ENCODE measurements at regions not wholly inside any gene's neighbourhood (a gene's known extent, or its start where the extent isn't known, plus 50 kb on each side); places are given as distances from the start of the nearest gene placed in this dataset.
"Not testable (repeated sequence)": the region's sequence is repeated elsewhere in the genome, so short reads cannot be mapped to it uniquely, and the experiment has no call there.

DNA sequence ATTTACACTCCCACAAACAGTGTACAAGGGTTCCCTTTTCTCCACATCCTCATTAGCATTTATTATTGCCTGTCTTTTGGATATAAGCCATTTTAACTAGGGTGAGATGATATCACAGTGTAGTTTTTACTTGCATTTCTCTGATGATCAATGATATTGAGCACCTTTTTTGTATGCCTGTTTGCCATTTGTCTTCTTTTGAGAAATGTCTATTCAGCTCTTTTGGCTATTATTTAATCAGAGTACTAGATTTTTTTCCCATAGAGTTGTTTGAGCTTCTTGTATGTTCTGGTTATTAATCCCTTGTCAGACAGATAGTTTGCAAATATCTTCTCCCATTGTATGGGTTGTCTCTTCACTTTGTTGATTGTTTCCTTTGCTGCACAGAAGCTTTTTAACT is 190.6 kb downstream of the MAGEB17 start:
- ATAC-seq (no peak), DNase-seq (no peak)
- TF ChIP-seq, protein P1, sequence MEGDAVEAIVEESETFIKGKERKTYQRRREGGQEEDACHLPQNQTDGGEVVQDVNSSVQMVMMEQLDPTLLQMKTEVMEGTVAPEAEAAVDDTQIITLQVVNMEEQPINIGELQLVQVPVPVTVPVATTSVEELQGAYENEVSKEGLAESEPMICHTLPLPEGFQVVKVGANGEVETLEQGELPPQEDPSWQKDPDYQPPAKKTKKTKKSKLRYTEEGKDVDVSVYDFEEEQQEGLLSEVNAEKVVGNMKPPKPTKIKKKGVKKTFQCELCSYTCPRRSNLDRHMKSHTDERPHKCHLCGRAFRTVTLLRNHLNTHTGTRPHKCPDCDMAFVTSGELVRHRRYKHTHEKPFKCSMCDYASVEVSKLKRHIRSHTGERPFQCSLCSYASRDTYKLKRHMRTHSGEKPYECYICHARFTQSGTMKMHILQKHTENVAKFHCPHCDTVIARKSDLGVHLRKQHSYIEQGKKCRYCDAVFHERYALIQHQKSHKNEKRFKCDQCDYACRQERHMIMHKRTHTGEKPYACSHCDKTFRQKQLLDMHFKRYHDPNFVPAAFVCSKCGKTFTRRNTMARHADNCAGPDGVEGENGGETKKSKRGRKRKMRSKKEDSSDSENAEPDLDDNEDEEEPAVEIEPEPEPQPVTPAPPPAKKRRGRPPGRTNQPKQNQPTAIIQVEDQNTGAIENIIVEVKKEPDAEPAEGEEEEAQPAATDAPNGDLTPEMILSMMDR (IDR thresholded peaks at IDR 0.05): no peak
- Histone ChIP-seq H3K4me3 (no peak overlapping the region), H3K27ac (no peak overlapping the region), H3K4me1 (no peaks in the 10 kb centered on the region), H3K36me3 (no peaks in the 10 kb centered on the region), H3K9me3 (no peaks in the 10 kb centered on the region), H3K27me3 (no peaks in the 10 kb centered on the region)
- intact Hi-C loops (cut with DNase I): no loop called here

DNA sequence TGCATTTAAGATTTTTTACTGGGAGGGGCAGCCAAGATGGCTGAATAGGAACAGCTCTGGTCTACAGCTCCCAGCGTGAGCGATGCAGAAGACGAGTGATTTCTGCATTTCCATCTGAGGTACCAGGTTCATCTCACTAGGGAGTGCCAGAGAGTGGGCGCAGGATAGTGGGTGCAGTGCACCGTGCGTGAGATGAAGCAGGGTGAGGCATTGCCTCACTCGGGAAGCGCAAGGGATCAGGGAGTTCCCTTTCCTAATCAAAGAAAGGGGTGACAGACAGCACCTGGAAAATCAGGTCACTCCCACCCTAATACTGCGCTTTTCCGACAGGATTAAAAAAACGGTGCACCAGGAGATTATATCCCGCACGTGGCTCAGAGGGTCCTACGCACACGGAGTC is 192.8 kb downstream of the MAGEB17 start:
- H3K36me3 ChIP-seq; H3K27ac ChIP-seq; ATAC-seq; H3K4me1 ChIP-seq; H3K4me3 ChIP-seq; H3K9me3 ChIP-seq; DNase-seq; intact Hi-C loops (cut with DNase I); H3K27me3 ChIP-seq: not testable (repeated sequence)

DNA sequence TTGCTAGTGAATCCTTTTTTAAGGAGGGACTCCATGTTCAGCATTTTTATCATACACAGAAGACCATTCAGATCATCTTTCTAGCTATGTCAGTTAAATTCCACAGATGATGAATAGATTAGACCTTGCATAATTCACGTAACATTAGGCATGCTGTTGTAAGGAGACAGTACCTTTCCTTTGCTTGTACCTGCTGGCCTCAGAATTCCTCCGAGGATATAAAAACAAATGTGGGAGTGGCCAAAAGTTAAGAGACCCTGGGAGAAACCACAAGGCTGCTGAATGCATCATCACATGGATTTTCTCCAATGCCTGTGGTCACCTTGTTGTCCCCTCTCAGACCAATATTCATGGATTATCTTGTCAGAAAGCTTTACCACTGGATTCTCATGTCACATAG is 201.4 kb downstream of the MAGEB17 start:
- no peaks in the 10 kb centered on the region for H3K4me1 ChIP-seq
- no peaks in the 10 kb centered on the region for H3K9me3 ChIP-seq
- no peaks in the 10 kb centered on the region for H3K36me3 ChIP-seq
- H3K4me3 ChIP-seq: no peak overlapping the region
- H3K27ac ChIP-seq: no peak overlapping the region
- ATAC-seq (no peak), DNase-seq (no peak)
- intact Hi-C loops (cut with DNase I): no loop called here
- TF ChIP-seq, protein P1 (IDR thresholded peaks at IDR 0.05): no peak
- H3K27me3 ChIP-seq: no peaks in the 10 kb centered on the region

DNA sequence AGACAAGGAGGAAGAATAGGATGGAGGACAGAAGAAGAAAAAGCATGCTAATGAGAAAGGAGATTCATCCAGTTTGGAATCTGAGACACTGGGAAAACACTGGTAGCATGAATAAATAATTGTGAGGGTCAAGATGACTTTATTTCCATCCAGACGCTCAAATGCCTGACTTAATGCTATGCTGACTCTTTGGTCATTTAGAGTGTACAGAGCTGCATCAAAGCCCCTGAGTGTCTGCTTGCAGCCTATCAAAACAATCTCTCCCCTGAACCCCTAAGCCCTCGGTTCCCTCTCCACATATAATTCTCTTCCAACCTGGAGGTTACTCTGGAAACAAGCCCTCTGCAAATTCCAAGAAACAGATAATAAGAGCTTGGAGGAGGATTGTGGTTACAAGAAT is 208.8 kb downstream of the MAGEB17 start:
- Histone ChIP-seq H3K4me1 (no peaks in the 10 kb centered on the region), H3K27me3 (no peaks in the 10 kb centered on the region), H3K27ac (no peak overlapping the region), H3K36me3 (no peaks in the 10 kb centered on the region), H3K9me3 (no peaks in the 10 kb centered on the region), H3K4me3 (no peak overlapping the region)
- DNase-seq (no peak), ATAC-seq (no peak)
- intact Hi-C loops (cut with DNase I): no loop called here
- TF ChIP-seq, protein P1 (IDR thresholded peaks at IDR 0.05): no peak

DNA sequence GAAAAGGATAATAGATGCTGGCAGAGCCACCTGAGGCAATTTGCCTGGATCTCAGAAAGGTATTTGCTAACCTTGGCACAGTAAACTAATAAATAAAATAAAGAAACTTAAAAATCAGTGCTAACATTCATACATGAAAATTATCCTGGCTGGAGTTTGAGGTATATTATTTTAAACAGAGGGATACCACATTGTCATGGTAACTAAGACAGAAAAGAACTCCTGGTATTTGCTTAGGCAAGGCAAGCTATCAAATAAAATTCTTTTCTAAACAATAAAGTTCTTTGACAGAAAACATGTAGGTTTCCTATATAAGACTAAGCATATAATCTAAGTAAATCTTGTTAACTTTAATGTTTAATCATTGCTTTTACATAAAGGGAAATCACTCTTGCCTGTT is 218.8 kb downstream of the MAGEB17 start:
- H3K27me3 ChIP-seq: no peaks in the 10 kb centered on the region
- H3K4me3 ChIP-seq: no peak overlapping the region
- no peaks in the 10 kb centered on the region for H3K9me3 ChIP-seq
- no peaks in the 10 kb centered on the region for H3K4me1 ChIP-seq
- no peaks in the 10 kb centered on the region for H3K36me3 ChIP-seq
- H3K27ac ChIP-seq: no peak overlapping the region
- intact Hi-C loops (cut with DNase I): no loop called here
- ATAC-seq (no peak), DNase-seq (no peak)
- TF ChIP-seq, protein P1 (IDR thresholded peaks at IDR 0.05): no peak

DNA sequence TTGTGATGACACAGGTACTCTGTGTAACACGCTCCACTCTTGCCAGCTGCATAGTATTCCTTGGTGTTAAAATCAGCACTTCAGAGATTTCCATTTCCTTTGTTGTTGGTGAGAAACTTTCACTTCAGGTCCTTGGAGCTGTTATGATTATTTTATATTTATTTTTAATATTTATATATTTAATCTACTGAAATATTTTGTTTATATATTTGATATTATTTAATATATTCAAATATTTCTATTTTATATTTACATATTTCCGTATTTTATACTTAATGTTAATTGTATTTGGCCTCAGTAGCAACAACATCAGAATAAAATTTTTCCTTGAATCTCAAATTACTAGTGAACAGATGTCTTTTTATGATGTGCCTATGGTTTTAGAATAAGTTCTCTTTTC is 225.3 kb downstream of the MAGEB17 start:
- DNase-seq (no peak), ATAC-seq (no peak)
- no peak overlapping the region for H3K4me3 ChIP-seq
- H3K9me3 ChIP-seq: no peaks in the 10 kb centered on the region
- H3K36me3 ChIP-seq: no peaks in the 10 kb centered on the region
- no peak overlapping the region for H3K27ac ChIP-seq
- H3K27me3 ChIP-seq: no peaks in the 10 kb centered on the region
- H3K4me1 ChIP-seq: no peaks in the 10 kb centered on the region
- TF ChIP-seq, protein P1 (IDR thresholded peaks at IDR 0.05): no peak
- intact Hi-C loops (cut with DNase I): no loop called here

Data from upper lobe of right lung (tissue), 1 donor.